IMR-90 (cell line): ENCODE measurements at regions not wholly inside any gene's neighbourhood (a gene's known extent, or its start where the extent isn't known, plus 50 kb on each side); places are given as distances from the start of the nearest gene placed in this dataset.

Experiments
- ATAC-seq: fragments of 200-7000 bp; cut with Tn5 transposase; 2 replicates; pipeline ENCODE4 v1.9.1; 2020; ENCODE audit warnings: low read depth, mild to moderate bottlenecking, moderate library complexity
- BruUV-seq: library from RNA; stranded (reverse); fragments of 400-500 nt; replicated peaks from 2 replicates; lab custom pipeline; 2021; lab: Mats Ljungman, UMichigan
- CTCF ChIA-PET: fragments of 300-600 bp; formaldehyde crosslinking; extraction: SDS; loops from one replicate; lab custom pipeline; 2021; ENCODE audit warnings: antibody characterized with exemption; lab: Yijun Ruan, JAX
- POLR2A ChIA-PET: fragments of 300-600 bp; sonication (Branson Sonifier 250); formaldehyde crosslinking; loops from one replicate; lab custom pipeline; 2022; ENCODE audit warnings: antibody characterized with exemption; ENCODE audit not compliant: unreplicated experiment; lab: Charles Lee
- DNase-seq: peaks from one replicate; pipeline ENCODE4 v3.0.0; 2013
- H2AFZ ChIP-seq: replicated peaks from 2 replicates; pipeline ENCODE3; 2013; ENCODE audit warnings: low read length, mild to moderate bottlenecking; ENCODE audit not compliant: poor library complexity
- H2AK5ac ChIP-seq: 2 replicates; pipeline ENCODE4 v1.6.1; 2013; ENCODE audit warnings: low read depth, low read length, inconsistent platforms
- H2AK9ac ChIP-seq: replicated peaks from 2 replicates; pipeline ENCODE3; 2013; ENCODE audit warnings: mild to moderate bottlenecking, low read depth, low read length, moderate library complexity; ENCODE audit not compliant: poor library complexity
- H2BK120ac ChIP-seq: 2 replicates; pipeline ENCODE4 v1.6.1; 2013; ENCODE audit warnings: low read depth, low read length, inconsistent platforms
- H2BK15ac ChIP-seq: 3 replicates; pipeline ENCODE4 v1.6.1; 2013; ENCODE audit warnings: low read depth, low read length, inconsistent platforms
- H2BK20ac ChIP-seq: 2 replicates; pipeline ENCODE4 v1.6.1; 2013; ENCODE audit warnings: low read depth, mild to moderate bottlenecking, inconsistent platforms, low read length, moderate library complexity
- H2BK5ac ChIP-seq: 2 replicates; pipeline ENCODE4 v1.6.1; 2013; ENCODE audit warnings: mild to moderate bottlenecking, low read depth, low read length, inconsistent platforms; ENCODE audit not compliant: poor library complexity, severe bottlenecking
- H3K14ac ChIP-seq: replicated peaks from 2 replicates; pipeline ENCODE4 v1.6.1; 2013; ENCODE audit warnings: low read depth, low read length, inconsistent platforms
- H3K18ac ChIP-seq: 2 replicates; pipeline ENCODE4 v1.6.1; 2013; ENCODE audit warnings: low read depth, low read length, control low read depth
- H3K23ac ChIP-seq: 2 replicates; pipeline ENCODE4 v1.6.1; 2013; ENCODE audit warnings: low read depth, low read length, inconsistent platforms
- H3K27ac ChIP-seq: 2 replicates; pipeline ENCODE4 v1.5.1; 2013; ENCODE audit warnings: mild to moderate bottlenecking, control low read depth, low read length; ENCODE audit not compliant: insufficient read depth
- H3K27me3 ChIP-seq: 2 replicates; pipeline ENCODE4 v1.6.1; 2013; ENCODE audit warnings: low read length; ENCODE audit not compliant: control insufficient read depth, insufficient read depth
- H3K36me3 ChIP-seq: 2 replicates; pipeline ENCODE4 v1.6.1; 2013; ENCODE audit warnings: low read length, mixed read lengths; ENCODE audit not compliant: control insufficient read depth, insufficient read depth
- H3K4ac ChIP-seq: 2 replicates; pipeline ENCODE4 v1.6.1; 2013; ENCODE audit warnings: low read depth, low read length, inconsistent platforms
- H3K4me1 ChIP-seq: 2 replicates; pipeline ENCODE4 v1.6.1; 2013; ENCODE audit warnings: low read length, mixed read lengths; ENCODE audit not compliant: control insufficient read depth, insufficient read depth
- H3K4me2 ChIP-seq: 2 replicates; pipeline ENCODE4 v1.6.1; 2013; ENCODE audit warnings: low read depth, mild to moderate bottlenecking, control low read depth, low read length, moderate library complexity
- H3K4me3 ChIP-seq: 2 replicates; pipeline ENCODE4 v1.5.1; 2013; ENCODE audit warnings: low read depth, mild to moderate bottlenecking, control low read depth, low read length, moderate library complexity; ENCODE audit not compliant: insufficient read depth
- H3K56ac ChIP-seq: 2 replicates; pipeline ENCODE4 v1.6.1; 2013; ENCODE audit warnings: low read length, inconsistent platforms; ENCODE audit not compliant: insufficient read depth; ENCODE audit errors: extremely low read depth
- H3K79me1 ChIP-seq, 2 experiments: 2 replicates each; pipeline ENCODE4 v1.6.1; 2013; ENCODE audit warnings: low read length in 2 of 2, inconsistent platforms in 1 of 2, low read depth in 1 of 2
- H3K9ac ChIP-seq: 2 replicates; pipeline ENCODE4 v1.6.1; 2013; ENCODE audit warnings: low read depth, low read length, control low read depth
- H3K9me1 ChIP-seq: 2 replicates; pipeline ENCODE4 v1.6.1; 2013; ENCODE audit warnings: low read length, inconsistent platforms; ENCODE audit not compliant: insufficient read depth
- H3K9me3 ChIP-seq: 2 replicates; pipeline ENCODE4 v1.6.1; 2013; ENCODE audit warnings: low read length; ENCODE audit not compliant: control insufficient read depth, insufficient read depth
- H4K20me1 ChIP-seq: 2 replicates; pipeline ENCODE4 v1.6.1; 2013; ENCODE audit warnings: low read length, inconsistent platforms; ENCODE audit not compliant: insufficient read depth
- H4K5ac ChIP-seq: 2 replicates; pipeline ENCODE4 v1.6.1; 2013; ENCODE audit warnings: mild to moderate bottlenecking, low read depth, low read length, control low read depth
- H4K8ac ChIP-seq, 2 experiments: 2 replicates each; pipeline ENCODE4 v1.6.1; 2013; ENCODE audit warnings: low read depth in 2 of 2, low read length in 2 of 2, control low read depth in 1 of 2, inconsistent platforms in 1 of 2
- H4K91ac ChIP-seq: 2 replicates; pipeline ENCODE4 v1.6.1; 2013; ENCODE audit warnings: low read depth, low read length, inconsistent platforms; ENCODE audit not compliant: insufficient read depth
- CEBPB ChIP-seq: IDR thresholded peaks from 2 replicates; pipeline ENCODE4 v1.6.1; 2012; ENCODE audit warnings: low read depth, low read length, improper control_type of control experiment
- CHD1 ChIP-seq: IDR thresholded peaks from 2 replicates; pipeline ENCODE4 v1.6.1; 2012; ENCODE audit warnings: low read depth, low read length, improper control_type of control experiment
- FOS ChIP-seq: fragments of 150-350 bp; IDR thresholded peaks from 2 replicates; pipeline ENCODE4 v1.6.1; 2016; ENCODE audit warnings: low read depth, low read length
- MAZ ChIP-seq: IDR thresholded peaks from 2 replicates; pipeline ENCODE4 v1.6.1; 2012; ENCODE audit warnings: low read depth, mild to moderate bottlenecking, low read length, improper control_type of control experiment, moderate library complexity, borderline replicate concordance
- SMC3 ChIP-seq: fragments of 150-350 bp; IDR thresholded peaks from 2 replicates; pipeline ENCODE4 v1.6.1; 2016; ENCODE audit warnings: low read depth, mild to moderate bottlenecking, antibody characterized with exemption, low read length, moderate library complexity
- WGBS, 2 experiments: methylation state at CpG; one replicate each; pipeline versions ENCODE4 v1.1.5 to v1.1.7; 2013; ENCODE audit warnings: missing lambda C conversion rate in 2 of 2; ENCODE audit not compliant: insufficient read length in 1 of 2; ENCODE audit errors: extremely low coverage in 2 of 2; 5-methylcytosine and 5-hydroxymethylcytosine counted together
- dilution Hi-C: fragments of 300-500 bp; cut with HindIII; formaldehyde crosslinking; loops from one replicate; pipeline ENCODE4 v1.14.3; 2018; ENCODE audit warnings: low sequenced_read_pairs; ENCODE audit not compliant: unreplicated experiment
- in situ Hi-C: fragments of 300-500 bp; cut with MboI; formaldehyde crosslinking; loops from 3 replicates; pipeline ENCODE4 v1.14.3; 2019; ENCODE audit warnings: low sequenced_read_pairs, inconsistent platforms, mixed read lengths
- intact Hi-C: fragments of 100-400 bp; cut with micrococcal nuclease; formaldehyde crosslinking; loops from 2 replicates; pipeline ENCODE4 v1.10.0; 2022
- TF ChIP-seq, protein P1 (sequence below): fragments of 150-350 bp; IDR thresholded peaks from 2 replicates; pipeline ENCODE4 v1.6.1; 2016; ENCODE audit warnings: low read depth, mild to moderate bottlenecking, low read length, moderate library complexity, borderline replicate concordance

GRCh38 chr5:21654556-21654955 lies 1198.6 kb downstream of the CDH12 start:
- no peak overlapping the region for H2BK15ac ChIP-seq
- no peak for TF ChIP-seq SMC3
- no peak for TF ChIP-seq CEBPB
- no peak for TF ChIP-seq FOS
- TF ChIP-seq, protein P1, sequence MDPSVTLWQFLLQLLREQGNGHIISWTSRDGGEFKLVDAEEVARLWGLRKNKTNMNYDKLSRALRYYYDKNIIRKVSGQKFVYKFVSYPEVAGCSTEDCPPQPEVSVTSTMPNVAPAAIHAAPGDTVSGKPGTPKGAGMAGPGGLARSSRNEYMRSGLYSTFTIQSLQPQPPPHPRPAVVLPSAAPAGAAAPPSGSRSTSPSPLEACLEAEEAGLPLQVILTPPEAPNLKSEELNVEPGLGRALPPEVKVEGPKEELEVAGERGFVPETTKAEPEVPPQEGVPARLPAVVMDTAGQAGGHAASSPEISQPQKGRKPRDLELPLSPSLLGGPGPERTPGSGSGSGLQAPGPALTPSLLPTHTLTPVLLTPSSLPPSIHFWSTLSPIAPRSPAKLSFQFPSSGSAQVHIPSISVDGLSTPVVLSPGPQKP, result no peak
- TF ChIP-seq MAZ, result no peak
- no peak for TF ChIP-seq CHD1
- no CpG with 5 or more reads among the region's 2 CpGs for WGBS, 2 experiments
- H2BK120ac ChIP-seq, result no peak overlapping the region
- H2BK20ac ChIP-seq, result no peak overlapping the region
- dilution Hi-C loops, result no loop called here
- H3K79me1 ChIP-seq, result no peaks in the 10 kb centered on the region
- H3K27me3 ChIP-seq, result no peaks in the 10 kb centered on the region
- no peak overlapping the region for H3K4me3 ChIP-seq
- no peak overlapping the region for H3K27ac ChIP-seq
- no peak overlapping the region for H3K9ac ChIP-seq
- H3K4me2 ChIP-seq, result no peak overlapping the region
- intact Hi-C loops, result no loop called here
- no peak overlapping the region for H4K91ac ChIP-seq
- H2AFZ ChIP-seq, result no peak overlapping the region
- no peak for DNase-seq
- no peak overlapping the region for H3K4ac ChIP-seq
- H3K18ac ChIP-seq, result no peak overlapping the region
- H2BK5ac ChIP-seq, result no peak overlapping the region
- no TSS peak for BruUV-seq
- no peak for ATAC-seq
- in situ Hi-C loops, result no loop called here
- no peak overlapping the region for H3K14ac ChIP-seq
- CTCF ChIA-PET, result no interaction called here
- H3K9me1 ChIP-seq, result no peaks in the 10 kb centered on the region
- no peak overlapping the region for H3K56ac ChIP-seq
- no peaks in the 10 kb centered on the region for H3K9me3 ChIP-seq
- H3K36me3 ChIP-seq, result no peaks in the 10 kb centered on the region
- H4K20me1 ChIP-seq, result no peaks in the 10 kb centered on the region
- POLR2A ChIA-PET, result no interaction called here
- no peak overlapping the region for H4K8ac ChIP-seq
- no peaks in the 10 kb centered on the region for H3K4me1 ChIP-seq
- no peak overlapping the region for H4K5ac ChIP-seq
- no peak overlapping the region for H2AK5ac ChIP-seq
- H3K23ac ChIP-seq, result no peak overlapping the region
- H2AK9ac ChIP-seq, result no peak overlapping the region
